SK-N-SH (cell line): ENCODE measurements at regions not wholly inside any gene's neighbourhood (a gene's known extent, or its start where the extent isn't known, plus 50 kb on each side); places are given as distances from the start of the nearest gene placed in this dataset.
"Not testable (repeated sequence)": the region's sequence is repeated elsewhere in the genome, so short reads cannot be mapped to it uniquely, and the experiment has no call there.

Experiments used
- CTCF ChIP-seq: fragments of 200-600 bp; sonication (generic); IDR thresholded peaks from 2 replicates; pipeline ENCODE4 v1.6.1; 2017; ENCODE audit warnings: antibody characterized with exemption, mild to moderate bottlenecking, moderate library complexity
- FOSL2 ChIP-seq: IDR thresholded peaks from 2 replicates; pipeline ENCODE4 v1.4.0; 2012; ENCODE audit warnings: low read depth, mild to moderate bottlenecking, moderate library complexity, borderline replicate concordance
- FOXJ3 ChIP-seq: sonication (generic); formaldehyde crosslinking; IDR thresholded peaks from 2 replicates; pipeline ENCODE4 v1.5.1; 2020; ENCODE audit warnings: mild to moderate bottlenecking, missing genetic modification reagents
- GATA2 ChIP-seq: sonication (generic); formaldehyde crosslinking; IDR thresholded peaks from 2 replicates; pipeline ENCODE4 v1.5.0; 2020; ENCODE audit warnings: mild to moderate bottlenecking, missing genetic modification reagents
- REST ChIP-seq: IDR thresholded peaks from 2 replicates; pipeline ENCODE4 v1.6.1; 2012; ENCODE audit warnings: mild to moderate bottlenecking, low read depth, low read length, moderate library complexity
- RFX5 ChIP-seq: IDR thresholded peaks from 2 replicates; pipeline ENCODE4 v1.6.1; 2012; ENCODE audit warnings: mild to moderate bottlenecking, improper control_type of control experiment, low read length

- TF ChIP-seq FOXJ3 (CRISPR knock-in tag); FOSL2; CTCF; RFX5; REST; GATA2: not testable (repeated sequence)
Observed at GRCh38 chr21:9746831-9747606, 774.4 kb upstream of the TPTE start.
